AG04449 (cell line): ENCODE measurements at regions not wholly inside any gene's neighbourhood (a gene's known extent, or its start where the extent isn't known, plus 50 kb on each side); places are given as distances from the start of the nearest gene placed in this dataset.

Source experiments
- CTCF ChIA-PET: fragments of 350-600 bp; formaldehyde crosslinking; extraction: SDS; loops from one replicate; lab custom pipeline; 2021; ENCODE audit warnings: antibody characterized with exemption; lab: Yijun Ruan, JAX
- POLR2A ChIA-PET: fragments of 400-600, 350-600 bp; formaldehyde crosslinking; extraction: SDS; loops from one replicate; lab custom pipeline; 2020; ENCODE audit warnings: antibody characterized with exemption, inconsistent platforms; lab: Yijun Ruan, JAX
- DNase-seq: peaks from one replicate; pipeline ENCODE4 v3.0.0-alpha.2; 2010; ENCODE audit warnings: low read depth, low spot score
- H3K4me3 ChIP-seq: 2 replicates; pipeline ENCODE4 v1.5.1; 2011; ENCODE audit warnings: low read depth, mild to moderate bottlenecking, control low read depth, low read length
- CTCF ChIP-seq: IDR thresholded peaks from one replicate; pipeline ENCODE4 v1.5.1; 2011; ENCODE audit warnings: mild to moderate bottlenecking, moderate library complexity, low read length, control low read depth, inconsistent platforms; ENCODE audit not compliant: insufficient read depth; ENCODE audit errors: missing control alignments

- POLR2A ChIA-PET: no interaction called here
- no peak for DNase-seq
- CTCF ChIA-PET: interaction anchor here (0.9 to 4.2 kb wide), 10 partner anchors 9 to 476 kb away, joined by 3 to 43 read pairs (median 6); no protein-coding TSS in a partner anchor
- H3K4me3 ChIP-seq: no peak overlapping the region
- TF ChIP-seq CTCF: no peak
These were observed 82.2 kb downstream of the BUD13 start for GRCh38 chr11:116690611-116691010.

GRCh38 chr11:116689413-116690127 is 83.2 kb downstream of the BUD13 start:
- POLR2A ChIA-PET: no interaction called here
- no peak for TF ChIP-seq CTCF
- CTCF ChIA-PET: interaction anchor here (0.5 to 4.2 kb wide), 2 partner anchors 68 to 236 kb away, joined by 3 to 43 read pairs; no protein-coding TSS in a partner anchor
- no peak for DNase-seq
- H3K4me3 ChIP-seq: no peak overlapping the region

- no peak overlapping the region for H3K4me3 ChIP-seq
- ChIA-PET CTCF (no interaction called here), POLR2A (no interaction called here)
- no peak for DNase-seq
- TF ChIP-seq CTCF: no peak
These were observed 84.6 kb downstream of the BUD13 start for GRCh38 chr11:116688202-116688540.

GRCh38 chr11:116687458-116688201 is 85.2 kb downstream of the BUD13 start:
- POLR2A ChIA-PET: no interaction called here
- no peak for TF ChIP-seq CTCF
- H3K4me3 ChIP-seq: no peak overlapping the region
- CTCF ChIA-PET: no interaction called here
- no peak for DNase-seq

GRCh38 chr11:116686866-116687265 is 85.9 kb downstream of the BUD13 start:
- no peak overlapping the region for H3K4me3 ChIP-seq
- TF ChIP-seq CTCF: no peak
- DNase-seq: no peak
- CTCF ChIA-PET: no interaction called here
- POLR2A ChIA-PET: no interaction called here

GRCh38 chr11:116683982-116684381 is 88.8 kb downstream of the BUD13 start:
- CTCF ChIA-PET: no interaction called here
- no peak overlapping the region for H3K4me3 ChIP-seq
- POLR2A ChIA-PET: no interaction called here
- no peak for DNase-seq
- TF ChIP-seq CTCF: no peak
